Amniotic epithelial cell (primary cell): ENCODE measurements at regions not wholly inside any gene's neighbourhood (a gene's known extent, or its start where the extent isn't known, plus 50 kb on each side); places are given as distances from the start of the nearest gene placed in this dataset.
A peak's percentile ranks its signal among the peaks of the same experiment; 100 is the strongest.
"Not testable (repeated sequence)": the region's sequence is repeated elsewhere in the genome, so short reads cannot be mapped to it uniquely, and the experiment has no call there.

Source experiments
- DNase-seq: peaks from one replicate; pipeline ENCODE4 v3.0.0-alpha.2; 2010; ENCODE audit warnings: low read depth

DNA sequence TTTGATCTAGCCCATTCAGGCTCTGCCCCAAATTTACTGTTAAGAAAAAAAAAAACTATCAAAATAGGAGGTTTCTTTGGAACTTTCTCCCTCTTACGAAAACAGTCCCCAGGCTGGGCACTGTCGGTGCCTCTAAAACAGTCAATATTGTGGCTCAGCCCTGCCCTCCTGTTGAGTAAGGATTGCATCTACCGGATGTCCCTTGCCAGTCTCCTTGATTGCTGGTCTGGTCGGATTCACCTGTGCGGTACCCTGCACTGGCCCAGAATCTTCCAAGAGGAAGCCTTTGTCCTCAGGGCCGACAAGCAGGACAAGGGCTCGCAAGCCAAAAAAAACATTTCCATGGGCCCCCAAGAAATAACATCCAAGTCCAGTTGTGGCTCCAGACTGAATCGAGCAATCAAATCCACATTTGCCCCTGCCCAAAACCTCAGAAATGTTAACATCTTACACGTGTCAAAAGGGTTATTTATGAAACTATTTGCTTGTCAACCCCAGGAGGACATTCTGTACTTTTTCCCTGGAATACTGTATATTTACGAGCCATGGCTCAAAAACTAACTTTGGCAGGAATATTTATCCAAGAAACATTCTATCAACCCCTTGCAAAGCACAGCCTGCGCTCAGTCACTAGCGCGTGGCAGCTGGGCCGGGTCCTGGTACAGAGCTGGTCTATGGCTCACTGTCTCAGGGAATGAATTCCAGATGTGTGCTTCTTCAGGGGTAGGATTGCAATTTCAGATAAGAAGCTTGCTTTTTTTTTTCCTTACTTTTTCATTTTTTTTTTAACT lies 129.2 kb upstream of the ADRA1B start:
- DNase-seq: peak; percentile 87

DNA sequence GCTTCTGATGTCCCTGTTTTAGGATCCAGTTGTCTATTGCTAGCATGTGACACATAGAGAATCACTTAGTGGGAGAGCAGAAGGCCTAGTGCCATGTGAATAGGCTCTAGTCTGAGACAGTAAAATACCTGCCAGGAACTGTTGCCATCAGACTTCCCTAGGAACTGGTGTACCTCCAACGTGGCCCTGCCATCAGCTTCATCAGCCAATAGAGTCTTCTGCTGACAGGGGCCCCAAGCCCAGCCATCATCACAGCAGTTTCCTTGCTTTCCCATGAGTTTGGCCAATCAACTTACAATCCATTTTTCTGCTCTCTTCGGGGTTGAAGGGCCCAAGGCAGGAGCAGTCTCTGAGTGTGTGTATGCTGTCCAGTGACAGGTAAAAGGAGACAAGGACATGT lies 128.4 kb upstream of the ADRA1B start:
- DNase-seq: no peak

DNA sequence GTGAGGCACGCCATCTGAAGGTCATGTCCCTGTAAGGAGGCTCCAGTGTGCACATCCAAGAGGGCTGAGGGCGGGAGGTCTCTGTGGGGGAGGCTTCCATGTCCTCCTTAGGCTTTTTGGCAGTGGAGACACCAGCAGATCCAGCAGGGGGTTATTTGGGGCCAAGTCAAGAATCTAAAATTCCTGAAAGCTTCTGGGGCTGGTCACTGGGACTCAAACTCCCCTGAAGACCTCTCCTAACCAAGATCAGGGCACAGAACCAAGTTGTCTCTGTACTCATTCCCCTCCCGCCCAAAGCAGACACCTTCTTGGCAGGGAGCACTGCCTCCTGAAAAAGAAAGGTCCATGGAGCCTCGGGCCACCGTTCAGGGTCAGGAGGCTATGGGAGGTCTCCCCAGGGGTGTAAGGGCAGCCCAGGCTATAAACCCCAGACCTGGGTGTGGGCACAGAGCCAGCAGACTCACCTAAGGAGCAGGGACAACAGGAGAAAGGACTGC lies 127.4 kb upstream of the ADRA1B start:
- DNase-seq: no peak

DNA sequence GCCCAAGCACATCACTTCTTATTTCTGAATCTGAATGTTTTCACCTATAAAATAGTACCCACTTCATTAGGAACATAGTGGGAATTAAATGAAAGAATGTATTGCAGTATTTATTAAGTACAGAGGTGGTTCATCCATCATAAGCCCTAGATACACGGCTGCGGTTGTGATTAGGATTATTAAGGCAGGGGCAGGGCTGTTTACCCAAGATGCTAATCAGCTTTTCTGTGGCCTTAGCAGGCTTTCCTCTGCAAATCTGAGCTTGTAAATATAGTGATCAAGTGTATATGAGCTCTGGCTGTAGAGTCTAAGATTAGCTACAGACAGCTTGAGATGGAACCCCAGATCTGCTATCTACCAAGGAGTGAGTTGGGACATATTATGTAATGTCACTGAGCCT lies 124.1 kb upstream of the ADRA1B start:
- DNase-seq: no peak

DNA sequence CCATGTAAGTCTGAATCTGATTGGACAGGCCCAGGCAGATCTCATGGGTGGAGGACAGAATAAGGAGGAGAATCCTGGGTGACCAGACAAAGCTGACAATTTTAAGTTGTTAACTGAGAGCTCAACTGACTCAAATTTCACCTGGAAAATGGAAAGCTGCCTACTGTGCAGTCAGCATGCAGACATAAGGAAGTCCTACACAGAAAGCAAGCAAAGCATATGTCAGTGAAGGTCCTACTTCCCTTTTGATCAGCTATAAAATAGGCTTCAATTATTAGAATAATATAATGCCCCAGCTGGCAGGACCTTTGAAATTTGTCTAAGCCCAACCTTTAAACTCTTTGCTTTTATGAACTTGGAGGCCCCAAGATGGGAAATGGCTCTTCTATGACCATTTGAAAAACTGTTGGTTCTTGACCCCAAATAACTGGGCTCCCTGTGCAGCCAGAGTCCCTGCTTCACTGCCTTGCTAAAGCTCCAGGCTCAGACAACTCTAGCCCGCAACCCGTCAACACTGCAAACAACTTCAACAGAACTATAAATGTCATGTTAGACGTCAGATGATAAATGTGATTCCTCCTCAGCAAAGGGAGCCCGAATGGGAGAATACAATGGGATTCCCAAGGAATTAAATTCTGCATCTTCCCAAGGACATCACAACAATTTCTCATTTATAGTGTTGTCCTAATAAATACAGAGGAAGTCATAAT lies 118.9 kb upstream of the ADRA1B start:
- no peak for DNase-seq

DNA sequence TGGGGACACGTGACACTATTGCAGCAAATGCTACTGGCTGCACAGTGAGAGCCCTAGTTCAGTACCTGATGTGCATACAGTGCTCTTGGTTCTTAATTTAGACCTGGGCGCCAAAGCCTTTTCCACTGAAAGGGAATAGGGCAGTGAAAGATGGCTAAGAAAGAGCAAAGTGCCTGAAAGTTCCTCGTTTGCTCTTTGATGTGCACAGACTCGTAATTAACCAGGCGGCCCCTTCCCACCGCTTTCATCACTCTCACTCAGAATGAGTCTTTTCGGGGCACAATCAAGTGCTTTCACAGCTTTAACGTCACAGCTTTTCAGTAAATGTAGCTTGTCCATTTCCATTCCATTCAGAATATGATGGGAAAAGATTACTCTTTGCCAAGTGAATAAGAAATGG lies 116.6 kb upstream of the ADRA1B start:
- DNase-seq: no peak

DNA sequence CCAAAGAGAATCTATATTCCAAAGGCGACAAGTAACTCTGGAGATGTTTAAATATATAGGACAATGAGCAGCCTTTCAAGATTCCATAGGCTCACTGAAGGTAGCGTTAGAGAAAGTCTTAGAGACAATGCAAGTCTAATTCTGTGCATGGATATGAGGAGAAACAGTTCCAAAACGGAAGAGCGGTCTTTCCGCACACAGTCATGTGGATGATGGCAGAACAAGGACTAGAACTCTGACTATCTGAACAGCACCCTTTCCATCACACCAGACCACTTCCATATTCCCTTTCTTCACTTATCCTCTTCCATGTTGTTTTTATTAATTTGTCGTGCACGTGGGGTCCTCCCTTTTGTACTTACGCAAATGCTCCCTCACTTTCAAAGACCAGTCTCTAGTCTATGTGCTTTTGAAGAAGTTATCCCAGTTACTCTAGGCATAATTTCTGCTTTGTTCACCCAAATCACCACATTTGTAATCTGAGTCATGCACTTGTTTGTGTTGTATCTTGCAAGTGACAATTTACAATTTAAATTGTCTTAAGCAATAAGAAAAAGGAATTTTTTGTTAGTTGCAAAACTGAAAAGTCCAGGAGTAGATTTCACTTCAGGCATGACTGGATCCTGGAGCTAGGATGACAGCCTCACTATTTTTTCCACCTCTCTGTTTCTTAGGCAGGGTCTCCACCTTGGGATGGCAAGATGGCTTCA lies 116.0 kb upstream of the ADRA1B start:
- peak; percentile 49 for DNase-seq

DNA sequence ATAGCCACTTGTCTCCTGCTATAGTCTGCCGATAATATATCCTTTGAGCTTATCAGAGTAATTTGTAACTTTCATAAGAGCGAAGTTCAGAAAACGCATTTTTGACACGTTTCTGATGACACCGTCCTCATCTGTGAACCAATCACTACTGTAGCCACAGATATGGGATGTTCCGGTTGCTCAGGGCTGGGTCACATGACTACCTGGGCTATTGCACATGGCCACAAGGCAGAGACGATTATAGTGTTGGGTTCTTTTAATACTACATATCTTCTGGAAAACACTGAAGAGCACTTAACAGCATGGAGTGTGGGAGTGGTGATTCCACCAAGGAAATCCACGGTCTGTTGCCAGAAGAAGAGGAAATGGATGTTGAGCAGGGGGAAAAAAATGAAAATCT lies 115.0 kb upstream of the ADRA1B start:
- no peak for DNase-seq

DNA sequence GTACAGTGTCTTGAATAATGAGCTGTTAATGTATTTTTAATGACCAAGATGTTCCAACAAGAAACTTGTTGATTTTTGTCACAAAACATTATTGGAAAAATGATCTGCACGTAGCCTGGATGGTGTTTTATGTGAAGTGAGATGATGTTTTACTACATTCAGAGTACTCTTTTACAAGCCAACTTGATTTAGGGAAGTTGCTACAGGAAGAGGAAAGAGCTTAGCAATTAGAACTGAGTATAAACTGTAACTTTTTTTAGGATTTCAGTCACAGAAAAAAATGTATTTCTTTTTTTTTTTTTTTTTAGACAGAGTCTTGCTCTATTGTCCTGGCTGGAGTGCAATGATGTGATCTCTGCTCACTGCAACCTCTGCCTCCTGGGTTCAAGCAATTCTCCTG lies 113.6 kb upstream of the ADRA1B start:
- no peak for DNase-seq

DNA sequence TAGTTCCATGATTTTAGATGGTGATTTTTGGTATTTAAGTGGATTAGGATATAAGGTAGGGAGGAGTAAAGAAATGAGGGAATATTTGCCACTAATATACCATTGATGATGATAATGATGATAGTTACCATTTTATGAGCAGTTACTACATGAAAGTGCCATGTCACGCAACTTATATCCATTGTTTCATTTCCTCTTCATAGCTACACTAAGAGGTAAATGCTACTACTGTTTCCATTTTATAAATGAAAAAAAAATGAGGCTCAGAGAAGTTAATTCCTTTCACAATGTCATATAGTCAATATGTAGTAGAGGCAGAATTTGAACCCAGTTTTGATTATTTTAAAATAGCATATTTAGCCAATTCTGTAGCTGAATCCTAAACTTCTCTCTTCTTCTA lies 112.2 kb upstream of the ADRA1B start:
- DNase-seq: no peak

DNA sequence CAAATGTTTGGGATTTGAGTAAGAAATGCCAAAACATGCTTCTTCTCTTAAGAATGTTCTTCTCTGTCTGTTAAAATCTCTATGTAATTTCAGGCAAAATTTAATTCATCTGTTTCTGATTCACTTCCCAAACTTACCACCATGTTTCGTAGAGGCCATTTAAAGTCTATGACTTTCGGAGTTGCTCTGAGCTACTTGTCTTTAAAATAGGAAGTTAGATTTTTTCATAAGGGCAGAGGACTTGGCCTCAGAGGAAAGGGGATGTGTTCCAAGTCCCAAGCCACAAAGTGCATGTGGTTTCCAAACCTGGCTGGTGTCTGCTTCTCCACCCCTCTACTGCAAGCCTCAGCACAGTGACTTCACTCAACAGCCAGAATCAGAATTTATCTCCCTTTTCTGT lies 111.3 kb upstream of the ADRA1B start:
- no peak for DNase-seq

DNA sequence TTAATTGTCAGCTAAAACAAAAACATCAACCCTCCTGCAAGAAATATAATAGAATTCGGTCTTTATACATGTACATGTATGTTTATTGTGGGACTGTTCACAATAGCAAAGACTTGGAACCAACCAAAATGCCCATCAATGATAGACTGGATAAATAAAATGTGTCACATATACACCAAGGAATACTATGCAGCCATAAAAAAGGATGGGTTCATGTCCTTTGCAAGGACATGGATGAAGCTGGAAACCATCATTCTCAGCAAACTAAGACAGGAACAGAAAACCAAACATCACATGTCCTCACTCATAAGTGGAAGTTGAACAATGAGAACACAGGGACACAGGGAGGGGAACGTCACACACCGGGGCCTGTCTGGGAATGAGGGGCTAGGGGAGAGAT lies 109.1 kb upstream of the ADRA1B start:
- not testable (repeated sequence) for DNase-seq

DNA sequence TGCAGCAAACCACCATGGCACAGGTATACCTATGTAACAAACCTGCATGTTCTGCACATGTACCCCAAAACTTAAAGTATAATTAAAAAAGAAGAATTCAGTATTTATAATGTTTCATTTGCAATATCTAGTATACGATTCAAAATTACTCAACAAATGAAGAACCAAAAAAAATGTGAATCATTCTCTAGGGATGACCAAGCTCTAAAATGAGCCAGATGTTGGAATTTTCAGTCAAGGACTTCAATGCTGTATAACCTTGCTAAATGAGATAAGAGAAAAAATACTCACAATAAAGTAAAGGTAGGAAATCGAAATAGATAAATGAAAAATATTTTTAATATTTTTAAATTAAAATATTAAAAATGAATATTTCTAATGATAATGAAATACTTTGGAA lies 108.7 kb upstream of the ADRA1B start:
- DNase-seq: no peak

DNA sequence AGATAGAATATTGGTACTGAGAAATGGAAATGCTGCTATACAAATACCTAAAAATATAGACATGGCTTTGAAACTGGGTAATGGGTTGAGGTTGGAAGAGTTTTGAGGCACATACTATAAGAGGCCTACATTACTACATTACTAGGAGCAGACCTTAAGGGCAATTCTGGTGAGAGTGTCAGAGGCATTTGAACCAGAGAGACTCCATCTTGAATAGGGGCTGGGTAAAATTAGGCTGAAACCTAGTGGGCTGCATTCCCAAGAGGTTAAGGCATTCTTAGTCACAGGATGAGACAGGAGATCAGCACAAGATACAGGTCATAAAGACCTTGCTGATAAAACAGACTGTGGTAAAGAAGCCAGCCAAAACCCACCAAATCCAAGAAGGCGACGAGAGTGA lies 104.6 kb upstream of the ADRA1B start:
- DNase-seq: no peak

DNA sequence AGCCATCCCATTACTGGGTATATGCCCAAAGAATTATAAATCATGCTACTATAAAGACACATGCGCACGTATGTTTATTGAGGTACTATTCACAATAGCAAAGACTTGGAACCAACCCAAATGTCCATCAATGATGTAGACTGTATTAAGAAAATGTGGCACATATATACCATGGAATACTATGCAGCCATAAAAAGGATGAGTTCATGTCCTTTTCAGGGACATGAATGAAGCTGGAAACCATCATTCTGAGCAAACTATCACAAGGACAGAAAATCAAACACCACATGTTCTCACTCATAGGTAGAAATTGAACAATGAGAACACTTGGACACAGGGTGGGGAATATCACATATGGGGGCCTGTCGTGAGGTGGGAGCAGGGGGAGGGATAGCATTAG lies 103.5 kb upstream of the ADRA1B start:
- not testable (repeated sequence) for DNase-seq

DNA sequence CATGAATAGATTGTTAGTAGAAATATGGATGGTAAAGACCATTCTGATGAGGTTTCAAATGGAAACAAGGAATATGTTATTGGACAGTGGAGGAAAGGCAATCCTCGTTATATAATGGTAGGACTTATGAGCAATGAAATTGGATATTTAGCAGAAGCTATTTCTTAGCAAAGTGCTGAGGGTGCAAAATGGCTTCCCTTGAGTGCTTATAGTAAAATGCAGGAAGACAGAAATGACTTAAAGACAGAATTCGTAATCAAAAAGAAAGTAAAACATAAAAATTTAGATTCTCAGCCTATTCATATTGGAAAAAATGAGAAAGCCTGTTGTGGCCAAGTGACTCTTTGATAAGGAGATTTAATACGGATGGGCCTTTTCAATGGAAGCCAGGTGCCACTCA lies 102.1 kb upstream of the ADRA1B start:
- no peak for DNase-seq

DNA sequence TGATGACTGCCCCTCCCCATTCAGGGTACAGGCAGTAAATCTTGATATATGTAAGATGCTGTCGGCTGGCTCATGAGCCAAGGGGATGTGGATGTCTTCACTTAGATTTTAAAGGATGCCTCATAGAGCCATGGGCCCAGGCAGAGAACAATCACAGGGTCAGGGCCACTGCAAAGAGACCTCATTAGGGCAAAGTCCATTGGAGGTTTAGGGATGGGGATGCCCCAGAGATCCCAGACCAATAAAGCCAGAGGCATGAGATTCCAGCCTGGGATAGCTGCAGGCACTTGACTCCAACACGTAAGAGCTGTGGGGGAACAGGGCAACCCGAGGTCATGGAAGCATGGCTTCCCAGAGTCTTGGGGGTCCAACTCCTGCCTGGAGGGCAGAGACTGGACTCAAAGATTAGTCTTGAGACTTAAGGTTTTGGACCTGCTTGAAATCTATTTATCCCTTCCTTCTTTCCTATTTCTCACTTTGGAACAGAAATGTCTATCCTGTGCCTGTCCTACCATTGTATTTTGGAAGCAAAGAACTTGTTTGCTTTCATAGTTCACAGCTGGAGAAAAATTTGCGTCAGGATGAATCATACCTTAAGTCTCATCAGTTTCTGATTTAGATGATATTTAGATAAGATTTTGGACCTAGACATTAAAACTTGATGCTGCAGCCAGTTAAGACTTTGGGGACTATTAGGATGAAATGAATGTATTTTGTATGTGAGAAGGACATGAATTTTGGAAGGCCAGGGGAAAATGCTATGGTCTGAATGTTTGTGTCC lies 101.3 kb upstream of the ADRA1B start:
- DNase-seq: no peak

DNA sequence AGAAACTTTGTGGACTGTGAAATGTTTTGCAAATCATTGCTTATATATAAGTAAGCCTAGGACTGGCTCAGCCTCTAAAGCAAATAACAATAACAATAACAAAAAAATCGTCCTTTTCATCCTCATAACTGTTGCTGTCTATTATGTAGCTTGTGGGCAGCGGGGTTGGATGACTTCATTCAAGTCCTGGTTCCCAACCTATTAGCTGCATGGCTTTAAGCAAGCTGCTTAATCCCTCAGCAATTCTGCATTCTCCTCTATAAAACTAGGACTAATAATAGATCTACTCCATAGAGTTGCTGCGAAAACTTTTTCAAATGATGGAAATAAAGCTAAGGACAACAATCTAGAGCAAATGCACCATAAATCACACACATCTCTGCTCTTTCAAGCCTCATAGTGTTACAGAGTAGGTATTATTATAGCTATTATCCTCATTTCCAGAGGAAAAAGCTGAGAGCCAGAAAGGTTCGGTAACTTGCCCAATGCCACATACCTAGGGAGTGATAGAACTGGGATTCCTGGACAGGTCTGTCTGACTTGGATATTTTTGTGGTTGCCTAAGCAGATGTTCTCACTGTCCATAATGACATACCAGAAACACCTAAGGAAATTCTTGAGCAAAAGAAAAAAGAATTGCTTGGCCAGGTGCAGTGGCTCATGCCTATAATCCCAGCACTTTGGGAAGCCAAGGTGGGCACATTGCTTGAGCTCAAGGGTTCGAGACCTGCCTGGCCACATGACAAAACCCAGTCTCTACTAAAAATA lies 98.8 kb upstream of the ADRA1B start:
- peak; percentile 56 for DNase-seq

DNA sequence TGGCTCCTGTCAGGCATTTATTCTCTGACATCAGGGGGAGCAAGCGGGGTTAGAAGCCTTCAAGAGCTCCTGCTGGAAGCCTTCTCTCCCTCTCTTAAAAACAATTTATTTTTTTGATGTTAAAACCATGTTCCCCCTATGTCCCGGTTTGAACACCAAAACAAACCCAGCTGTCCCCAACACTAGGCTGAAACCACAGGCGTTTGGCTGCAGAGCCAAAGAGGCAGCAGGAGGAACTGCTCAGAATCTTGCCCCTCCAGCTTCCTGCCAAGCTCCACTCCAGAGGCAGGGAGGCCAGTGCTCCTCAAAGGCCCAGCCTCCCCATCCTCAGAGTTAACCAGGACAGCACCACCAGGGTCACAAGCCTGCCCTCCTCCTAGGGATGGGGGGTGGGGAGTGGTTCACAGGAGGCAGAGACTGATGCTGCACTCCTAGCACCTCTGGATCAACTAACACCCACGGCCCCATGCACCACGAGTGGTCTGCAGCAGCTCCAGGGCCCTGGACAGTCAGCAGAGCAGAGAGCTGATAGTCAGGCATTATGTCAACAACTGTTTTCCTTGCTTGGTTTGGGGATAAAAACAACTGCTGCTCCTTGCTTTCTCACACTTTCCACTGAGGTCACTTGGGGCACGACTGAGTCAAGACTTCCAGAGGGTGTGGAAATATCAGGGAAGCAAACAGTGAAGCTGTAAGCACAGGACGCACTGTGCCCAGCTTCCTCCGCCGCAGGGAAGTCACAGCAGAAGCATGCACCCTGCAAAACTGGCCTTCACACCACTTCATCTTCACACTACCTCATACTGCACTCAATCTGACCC lies 96.5 kb upstream of the ADRA1B start:
- peak; percentile 83 for DNase-seq

DNA sequence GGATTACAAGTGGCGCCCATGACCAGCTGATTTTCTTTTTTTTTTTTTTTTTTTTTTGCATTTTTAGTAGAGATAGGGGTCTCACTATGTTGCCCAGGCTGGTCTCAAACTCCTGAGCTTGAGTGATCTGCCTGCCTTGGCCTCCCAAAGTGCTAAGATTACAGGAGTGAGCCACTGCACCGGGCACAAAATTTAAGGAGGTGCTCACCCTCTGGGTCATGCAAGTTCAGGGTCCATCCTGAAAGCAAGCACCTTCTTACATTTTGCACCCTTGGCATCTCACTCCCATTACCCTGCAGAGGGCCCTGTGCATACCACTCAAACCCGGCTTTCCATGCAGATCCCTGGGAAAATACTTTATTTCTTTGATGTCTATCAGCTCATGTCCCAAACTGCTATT lies 95.6 kb upstream of the ADRA1B start:
- no peak for DNase-seq
